GM23248 (cell line): ENCODE measurements at regions not wholly inside any gene's neighbourhood (a gene's known extent, or its start where the extent isn't known, plus 50 kb on each side); places are given as distances from the start of the nearest gene placed in this dataset.

Experiments used
- EZH2 ChIP-seq: fragments of 200-600 bp; sonication (generic); IDR thresholded peaks from 2 replicates; pipeline ENCODE4 v1.6.1; 2018; ENCODE audit warnings: antibody characterized with exemption, mild to moderate bottlenecking; ENCODE audit not compliant: insufficient read depth, poor library complexity, severe bottlenecking
- EZH2phosphoT487 ChIP-seq: fragments of 200-600 bp; sonication (generic); IDR thresholded peaks from 2 replicates; pipeline ENCODE4 v1.6.1; 2018; ENCODE audit warnings: antibody characterized with exemption, moderate library complexity, mild to moderate bottlenecking, low read depth; ENCODE audit not compliant: insufficient read depth

GRCh38 chr10:129307141-129307540, 159.9 kb upstream of the MGMT start:
- TF ChIP-seq EZH2phosphoT487: no peak
- TF ChIP-seq EZH2: no peak
